A549 (cell line): ENCODE measurements at regions not wholly inside any gene's neighbourhood (a gene's known extent, or its start where the extent isn't known, plus 50 kb on each side); places are given as distances from the start of the nearest gene placed in this dataset.

ENCODE experiments used
- ATOH8 ChIP-seq: fragments of 250-450 bp; sonication (Bioruptor Pico); IDR thresholded peaks from 2 replicates; pipeline ENCODE4 v1.5.0; 2020; ENCODE audit warnings: low read depth, mild to moderate bottlenecking, moderate library complexity
- BHLHE40 ChIP-seq: IDR thresholded peaks from 2 replicates; pipeline ENCODE4 v1.6.1; 2012; ENCODE audit warnings: low read depth, low read length, inconsistent platforms
- EP300 ChIP-seq, 2 experiments: fragments of >200 bp; sonication (Bioruptor Twin); formaldehyde crosslinking; IDR thresholded peaks; 2 replicates in 1 of 2; 3 replicates in 1 of 2; pipeline ENCODE4 v1.6.1; 2016 to 2017
- NFE2L2 ChIP-seq: fragments of 150-350 bp; conservative IDR thresholded peaks from 2 replicates; pipeline ENCODE4 v1.6.1; 2014; ENCODE audit warnings: low read length
- POLR2A ChIP-seq: IDR thresholded peaks from 2 replicates; pipeline ENCODE4 v1.6.1; 2012; ENCODE audit warnings: mild to moderate bottlenecking, low read length
- USF2 ChIP-seq: fragments of 450-650 bp; IDR thresholded peaks from 2 replicates; pipeline ENCODE4 v1.6.1; 2014; ENCODE audit warnings: antibody characterized with exemption
- TF ChIP-seq, protein P1 (sequence below): fragments of 200-600 bp; sonication (generic); IDR thresholded peaks from 2 replicates; pipeline ENCODE4 v1.6.1; 2016; ENCODE audit warnings: antibody characterized with exemption, mild to moderate bottlenecking, moderate library complexity
- TF ChIP-seq, protein P2 (sequence below): fragments of >200 bp; sonication (Bioruptor Twin); formaldehyde crosslinking; IDR thresholded peaks from 3 replicates; pipeline ENCODE4 v1.5.1; 2016

- TF ChIP-seq, protein P1, sequence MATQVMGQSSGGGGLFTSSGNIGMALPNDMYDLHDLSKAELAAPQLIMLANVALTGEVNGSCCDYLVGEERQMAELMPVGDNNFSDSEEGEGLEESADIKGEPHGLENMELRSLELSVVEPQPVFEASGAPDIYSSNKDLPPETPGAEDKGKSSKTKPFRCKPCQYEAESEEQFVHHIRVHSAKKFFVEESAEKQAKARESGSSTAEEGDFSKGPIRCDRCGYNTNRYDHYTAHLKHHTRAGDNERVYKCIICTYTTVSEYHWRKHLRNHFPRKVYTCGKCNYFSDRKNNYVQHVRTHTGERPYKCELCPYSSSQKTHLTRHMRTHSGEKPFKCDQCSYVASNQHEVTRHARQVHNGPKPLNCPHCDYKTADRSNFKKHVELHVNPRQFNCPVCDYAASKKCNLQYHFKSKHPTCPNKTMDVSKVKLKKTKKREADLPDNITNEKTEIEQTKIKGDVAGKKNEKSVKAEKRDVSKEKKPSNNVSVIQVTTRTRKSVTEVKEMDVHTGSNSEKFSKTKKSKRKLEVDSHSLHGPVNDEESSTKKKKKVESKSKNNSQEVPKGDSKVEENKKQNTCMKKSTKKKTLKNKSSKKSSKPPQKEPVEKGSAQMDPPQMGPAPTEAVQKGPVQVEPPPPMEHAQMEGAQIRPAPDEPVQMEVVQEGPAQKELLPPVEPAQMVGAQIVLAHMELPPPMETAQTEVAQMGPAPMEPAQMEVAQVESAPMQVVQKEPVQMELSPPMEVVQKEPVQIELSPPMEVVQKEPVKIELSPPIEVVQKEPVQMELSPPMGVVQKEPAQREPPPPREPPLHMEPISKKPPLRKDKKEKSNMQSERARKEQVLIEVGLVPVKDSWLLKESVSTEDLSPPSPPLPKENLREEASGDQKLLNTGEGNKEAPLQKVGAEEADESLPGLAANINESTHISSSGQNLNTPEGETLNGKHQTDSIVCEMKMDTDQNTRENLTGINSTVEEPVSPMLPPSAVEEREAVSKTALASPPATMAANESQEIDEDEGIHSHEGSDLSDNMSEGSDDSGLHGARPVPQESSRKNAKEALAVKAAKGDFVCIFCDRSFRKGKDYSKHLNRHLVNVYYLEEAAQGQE: no peak
- TF ChIP-seq, protein P2, sequence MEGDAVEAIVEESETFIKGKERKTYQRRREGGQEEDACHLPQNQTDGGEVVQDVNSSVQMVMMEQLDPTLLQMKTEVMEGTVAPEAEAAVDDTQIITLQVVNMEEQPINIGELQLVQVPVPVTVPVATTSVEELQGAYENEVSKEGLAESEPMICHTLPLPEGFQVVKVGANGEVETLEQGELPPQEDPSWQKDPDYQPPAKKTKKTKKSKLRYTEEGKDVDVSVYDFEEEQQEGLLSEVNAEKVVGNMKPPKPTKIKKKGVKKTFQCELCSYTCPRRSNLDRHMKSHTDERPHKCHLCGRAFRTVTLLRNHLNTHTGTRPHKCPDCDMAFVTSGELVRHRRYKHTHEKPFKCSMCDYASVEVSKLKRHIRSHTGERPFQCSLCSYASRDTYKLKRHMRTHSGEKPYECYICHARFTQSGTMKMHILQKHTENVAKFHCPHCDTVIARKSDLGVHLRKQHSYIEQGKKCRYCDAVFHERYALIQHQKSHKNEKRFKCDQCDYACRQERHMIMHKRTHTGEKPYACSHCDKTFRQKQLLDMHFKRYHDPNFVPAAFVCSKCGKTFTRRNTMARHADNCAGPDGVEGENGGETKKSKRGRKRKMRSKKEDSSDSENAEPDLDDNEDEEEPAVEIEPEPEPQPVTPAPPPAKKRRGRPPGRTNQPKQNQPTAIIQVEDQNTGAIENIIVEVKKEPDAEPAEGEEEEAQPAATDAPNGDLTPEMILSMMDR: no peak
- no peak for TF ChIP-seq NFE2L2
- TF ChIP-seq EP300 (IDR thresholded peaks at IDR 0.05): no peak
- no peak for TF ChIP-seq USF2
- no peak for TF ChIP-seq BHLHE40
- TF ChIP-seq POLR2A: no peak
- no peak for TF ChIP-seq ATOH8 (CRISPR knock-in tag)
These were observed 71.4 kb upstream of the WSB1 start for GRCh38 chr17:27222515-27222914.
